Peyer's patch (tissue), 4 donors: ENCODE measurements at regions not wholly inside any gene's neighbourhood (a gene's known extent, or its start where the extent isn't known, plus 50 kb on each side); places are given as distances from the start of the nearest gene placed in this dataset.

Experiments
- DNase-seq, 3 donors: peaks; one replicate each; pipeline ENCODE4 v3.0.0-alpha.2; 2017 to 2019
- H3K27ac ChIP-seq, 4 donors: fragments of 200-600 bp; sonication (generic); one replicate each; pipeline ENCODE4 v1.5.1; 2016 to 2019
- H3K27me3 ChIP-seq, 2 donors: fragments of 200-600 bp; sonication (generic); one replicate each; pipeline ENCODE4 v1.5.1; 2019
- H3K36me3 ChIP-seq, 3 donors: fragments of 200-600 bp; sonication (generic); one replicate each; pipeline ENCODE4 v1.5.1; 2016 to 2019
- H3K4me1 ChIP-seq, 4 donors: fragments of 200-600 bp; sonication (generic); one replicate each; pipeline ENCODE4 v1.5.1; 2016 to 2019
- H3K4me3 ChIP-seq, 4 donors: fragments of 200-600 bp; sonication (generic); 1 replicate in 3 of 4; 2 replicates in 1 of 4; pipeline ENCODE4 v1.5.1; 2016 to 2019; ENCODE audit warnings: mild to moderate bottlenecking in 1 of 4
- H3K9me3 ChIP-seq, 4 donors: fragments of 200-600 bp; sonication (generic); one replicate each; pipeline ENCODE4 v1.5.1; 2016 to 2019; ENCODE audit warnings: mild to moderate bottlenecking in 1 of 4
- CTCF ChIP-seq, 6 experiments: fragments of 450-650 bp in 4 of 6; fragments of 200-600 bp in 2 of 6; sonication (generic) in 1 of 6; IDR thresholded peaks; one replicate each; pipeline ENCODE4 v1.5.1; 2017 to 2019; ENCODE audit warnings: antibody characterized with exemption in 6 of 6, mild to moderate bottlenecking in 3 of 6, moderate library complexity in 1 of 6
- POLR2A ChIP-seq, 2 donors: fragments of 450-650 bp; IDR thresholded peaks; one replicate each; pipeline ENCODE4 v1.5.1; 2017; ENCODE audit warnings: antibody characterized with exemption in 2 of 2, mild to moderate bottlenecking in 2 of 2, moderate library complexity in 2 of 2

- Histone ChIP-seq H3K27ac (no peak overlapping the region), H3K4me1 (no peaks in the 10 kb centered on the region), H3K27me3 (no peaks in the 10 kb centered on the region), H3K4me3 (no peak overlapping the region), H3K36me3 (no peaks in the 10 kb centered on the region), H3K9me3 (no peaks in the 10 kb centered on the region)
- TF ChIP-seq CTCF (IDR thresholded peaks at IDR 0.05): no peak
- TF ChIP-seq POLR2A (IDR thresholded peaks at IDR 0.05): no peak
- DNase-seq: no peak
Observed at GRCh38 chr2:175310813-175311504, 129.4 kb upstream of the ATP5MC3 start.

GRCh38 chr2:175309799-175310198, 128.3 kb upstream of the ATP5MC3 start:
- no peak for DNase-seq
- H3K4me3 ChIP-seq: no peak overlapping the region

GRCh38 chr2:175308005-175308404, 126.5 kb upstream of the ATP5MC3 start:
- Histone ChIP-seq H3K27me3 (no peaks in the 10 kb centered on the region), H3K9me3 (no peaks in the 10 kb centered on the region), H3K4me3 (no peak overlapping the region), H3K4me1 (no peaks in the 10 kb centered on the region), H3K36me3 (no peaks in the 10 kb centered on the region), H3K27ac (no peak overlapping the region)
- DNase-seq: no peak
- TF ChIP-seq CTCF (IDR thresholded peaks at IDR 0.05) (no peak), POLR2A (IDR thresholded peaks at IDR 0.05) (no peak)

More at GRCh38 chr2:175309799-175310198, 128.3 kb upstream of the ATP5MC3 start:
- H3K9me3 ChIP-seq: no peaks in the 10 kb centered on the region
- no peaks in the 10 kb centered on the region for H3K27me3 ChIP-seq
- peak in 2 of 6 experiments; percentile 12 to 31 for TF ChIP-seq CTCF (IDR thresholded peaks at IDR 0.05)
- TF ChIP-seq POLR2A (IDR thresholded peaks at IDR 0.05): no peak
- no peaks in the 10 kb centered on the region for H3K36me3 ChIP-seq
- H3K27ac ChIP-seq: no peak overlapping the region
- H3K4me1 ChIP-seq: no peaks in the 10 kb centered on the region

GRCh38 chr2:175304541-175304940, 123.0 kb upstream of the ATP5MC3 start:
- H3K9me3 ChIP-seq: no peaks in the 10 kb centered on the region
- TF ChIP-seq CTCF (IDR thresholded peaks at IDR 0.05): no peak
- TF ChIP-seq POLR2A (IDR thresholded peaks at IDR 0.05): no peak
- H3K4me3 ChIP-seq: no peak overlapping the region
- H3K27ac ChIP-seq: no peak overlapping the region
- H3K27me3 ChIP-seq: no peaks in the 10 kb centered on the region
- H3K4me1 ChIP-seq: no peaks in the 10 kb centered on the region
- no peaks in the 10 kb centered on the region for H3K36me3 ChIP-seq
- no peak for DNase-seq

- no peak for DNase-seq
- Histone ChIP-seq H3K36me3 (no peaks in the 10 kb centered on the region), H3K27me3 (no peaks in the 10 kb centered on the region), H3K4me1 (no peaks in the 10 kb centered on the region), H3K9me3 (no peaks in the 10 kb centered on the region), H3K4me3 (no peak overlapping the region), H3K27ac (no peak overlapping the region)
- TF ChIP-seq CTCF (IDR thresholded peaks at IDR 0.05) (no peak), POLR2A (IDR thresholded peaks at IDR 0.05) (no peak)
Observed at GRCh38 chr2:175293776-175294175, 112.3 kb upstream of the ATP5MC3 start.
